NCI-H128 (cell line): ENCODE measurements at regions not wholly inside any gene's neighbourhood (a gene's known extent, or its start where the extent isn't known, plus 50 kb on each side); places are given as distances from the start of the nearest gene placed in this dataset.
"Not testable (repeated sequence)": the region's sequence is repeated elsewhere in the genome, so short reads cannot be mapped to it uniquely, and the experiment has no call there.

Experiments used
- DNase-seq: peaks from one replicate; lab custom pipeline; 2025; ENCODE audit not compliant: unreplicated experiment; lab: John Stamatoyannopoulos, UW

GRCh38 chr4:102397056-102397455 lies 51.8 kb upstream of the SLC39A8 start:
- DNase-seq = not testable (repeated sequence)

DNA sequence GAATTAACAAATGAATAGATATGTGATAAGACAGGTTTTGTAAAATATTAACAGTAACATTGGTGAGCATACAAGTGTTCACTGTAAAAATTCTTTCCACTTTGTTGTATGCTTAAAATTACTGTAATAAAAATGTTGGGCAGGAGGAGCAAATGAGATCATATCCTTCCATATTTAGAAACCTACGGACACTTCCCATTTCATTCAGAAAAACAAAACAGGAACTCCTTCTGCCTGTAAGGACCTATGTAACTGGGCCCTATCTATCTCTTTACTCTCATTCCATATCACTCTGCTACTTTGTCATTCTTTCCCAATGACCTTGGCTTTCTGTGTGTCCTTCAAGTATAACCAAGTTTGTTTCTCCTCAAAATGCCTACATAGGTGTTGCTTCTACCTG lies 53.7 kb upstream of the SLC39A8 start:
- DNase-seq = no peak

DNA sequence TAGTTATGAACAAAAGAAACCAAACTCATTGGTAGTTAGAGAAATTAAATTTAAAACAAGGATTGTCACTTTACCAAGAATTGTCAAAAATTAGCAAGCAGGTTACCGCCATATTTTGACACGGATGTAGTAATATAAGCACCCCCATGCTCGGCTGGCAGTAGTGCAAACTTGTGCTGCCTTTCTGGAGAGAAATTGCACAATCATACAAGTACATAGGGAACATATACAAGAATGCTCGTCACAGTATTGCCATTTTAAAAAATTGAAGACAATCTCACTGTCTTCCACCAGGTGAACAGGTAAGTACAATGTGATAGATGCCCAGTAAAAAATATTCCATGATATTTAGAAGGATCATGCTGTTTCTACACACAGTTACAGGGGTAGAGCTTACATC lies 55.6 kb upstream of the SLC39A8 start:
- DNase-seq = no peak

DNA sequence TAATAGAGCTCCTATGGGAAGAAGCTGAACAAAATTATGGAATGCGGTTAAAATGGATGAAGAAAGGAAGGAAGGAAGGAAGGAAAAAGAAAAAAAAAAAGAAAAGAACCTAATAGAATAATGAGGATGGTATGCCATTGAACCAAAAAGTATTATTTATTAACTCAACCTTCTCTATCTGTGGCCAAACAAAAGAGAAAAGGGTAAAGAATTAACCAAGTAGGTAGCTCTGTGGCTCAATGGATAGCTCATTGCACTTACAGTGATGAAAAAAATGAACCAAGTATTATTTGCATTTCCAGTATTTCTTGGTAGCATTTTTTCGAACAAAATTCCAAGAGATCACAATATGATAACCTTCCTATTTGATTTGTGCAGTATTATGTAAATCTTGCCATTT lies 56.9 kb upstream of the SLC39A8 start:
- DNase-seq = no peak

DNA sequence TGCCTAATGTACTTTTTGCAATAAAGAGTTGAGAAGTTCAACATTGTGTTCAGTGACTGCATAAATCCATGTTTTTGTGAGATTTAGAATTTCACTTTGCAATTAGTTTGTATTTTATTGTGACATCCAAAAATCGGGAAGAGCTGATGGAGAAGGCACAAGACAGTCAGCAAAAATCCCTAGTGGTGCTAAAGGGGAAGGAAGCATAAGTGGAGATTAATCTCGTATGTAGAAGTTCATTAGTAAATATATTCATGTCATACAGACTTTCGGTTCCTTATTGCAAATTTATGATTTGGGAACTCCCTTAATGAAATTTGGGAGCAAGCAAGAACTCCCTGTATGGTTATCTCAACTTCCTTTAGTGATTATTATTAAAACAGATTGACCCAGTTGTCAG lies 57.8 kb upstream of the SLC39A8 start:
- no peak for DNase-seq

DNA sequence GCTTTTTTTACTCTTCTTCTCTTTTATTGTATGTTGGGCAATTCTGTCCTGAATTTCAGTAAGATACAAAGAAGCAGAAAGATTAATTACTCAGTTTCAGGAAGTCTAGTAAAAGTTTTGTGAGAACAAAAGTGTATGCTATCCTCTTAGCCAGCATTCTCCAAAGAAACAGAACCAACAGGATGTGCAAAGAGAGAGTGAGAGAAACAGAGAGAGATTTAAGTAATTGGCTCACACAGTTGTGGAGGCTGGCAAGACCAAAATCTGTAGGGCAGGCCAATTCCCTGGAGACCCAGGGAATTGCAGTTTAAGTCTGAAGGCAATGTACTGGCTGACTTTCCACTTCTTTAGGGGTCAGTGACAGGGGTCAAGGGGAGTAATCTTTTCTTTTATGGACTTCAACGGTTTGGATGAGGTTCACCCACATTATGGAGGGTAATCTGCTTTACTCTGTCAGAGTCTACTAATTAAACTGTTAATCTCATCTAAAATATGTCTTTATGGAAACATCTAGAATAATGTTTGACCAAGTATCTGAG lies 59.2 kb upstream of the SLC39A8 start:
- DNase-seq = no peak

GRCh38 chr4:102405821-102406401 lies 60.6 kb upstream of the SLC39A8 start:
- DNase-seq = no peak

DNA sequence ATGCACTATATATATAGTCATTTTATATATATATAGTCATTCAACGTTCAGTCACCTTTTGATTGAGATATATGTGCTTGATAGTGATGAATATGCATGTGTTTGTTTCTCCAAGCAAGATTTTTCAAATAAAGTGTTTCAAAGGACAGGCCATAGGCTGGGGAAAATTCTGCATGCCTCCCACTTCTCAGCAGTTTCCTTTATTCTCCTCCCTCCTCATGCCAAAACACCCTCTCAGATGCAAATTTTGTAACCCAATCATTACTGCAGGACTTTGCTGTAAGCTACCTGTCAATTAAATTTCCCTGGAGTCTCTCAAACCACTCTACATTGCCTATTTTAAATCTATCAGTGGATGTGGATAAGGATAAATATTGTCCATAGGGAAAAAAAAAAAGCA lies 65.6 kb upstream of the SLC39A8 start:
- DNase-seq = not testable (repeated sequence)

DNA sequence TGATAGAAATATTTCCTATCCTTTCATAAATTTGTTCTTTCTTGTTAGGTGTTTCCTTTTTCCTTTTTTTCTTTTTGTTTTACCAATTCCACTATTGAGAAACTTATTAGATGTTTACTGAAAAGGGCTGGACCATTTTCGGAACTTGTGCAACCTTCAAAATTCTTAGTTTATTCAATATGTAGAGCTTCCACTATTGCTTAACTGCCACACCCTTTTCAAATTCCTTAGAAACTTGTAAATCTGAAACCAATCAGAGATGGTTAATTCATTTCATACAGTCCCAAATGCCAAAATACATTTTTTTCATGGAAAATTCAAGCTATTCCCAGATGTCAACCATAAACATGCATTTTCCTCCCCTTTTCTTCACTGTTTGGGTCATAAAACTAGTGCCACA lies 66.1 kb upstream of the SLC39A8 start:
- DNase-seq = no peak

DNA sequence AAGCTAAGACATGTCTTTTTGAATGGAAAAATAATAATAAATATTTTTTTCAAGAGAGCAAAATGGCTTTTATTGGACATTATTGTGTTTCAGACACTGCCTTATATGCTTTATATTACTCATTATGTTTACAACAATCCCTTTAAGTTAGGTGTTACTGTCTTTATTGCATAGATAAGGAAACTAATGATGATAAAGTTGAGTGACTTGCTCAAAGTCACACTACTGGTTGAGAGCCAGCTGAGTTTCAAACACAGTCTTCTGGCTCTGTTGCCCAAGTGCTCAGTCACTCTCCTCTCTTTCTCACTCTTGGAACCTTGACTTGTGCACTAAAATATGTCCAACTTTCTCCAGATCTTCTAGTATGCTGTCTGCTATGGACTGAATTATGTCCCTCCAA lies 71.5 kb upstream of the SLC39A8 start:
- no peak for DNase-seq

DNA sequence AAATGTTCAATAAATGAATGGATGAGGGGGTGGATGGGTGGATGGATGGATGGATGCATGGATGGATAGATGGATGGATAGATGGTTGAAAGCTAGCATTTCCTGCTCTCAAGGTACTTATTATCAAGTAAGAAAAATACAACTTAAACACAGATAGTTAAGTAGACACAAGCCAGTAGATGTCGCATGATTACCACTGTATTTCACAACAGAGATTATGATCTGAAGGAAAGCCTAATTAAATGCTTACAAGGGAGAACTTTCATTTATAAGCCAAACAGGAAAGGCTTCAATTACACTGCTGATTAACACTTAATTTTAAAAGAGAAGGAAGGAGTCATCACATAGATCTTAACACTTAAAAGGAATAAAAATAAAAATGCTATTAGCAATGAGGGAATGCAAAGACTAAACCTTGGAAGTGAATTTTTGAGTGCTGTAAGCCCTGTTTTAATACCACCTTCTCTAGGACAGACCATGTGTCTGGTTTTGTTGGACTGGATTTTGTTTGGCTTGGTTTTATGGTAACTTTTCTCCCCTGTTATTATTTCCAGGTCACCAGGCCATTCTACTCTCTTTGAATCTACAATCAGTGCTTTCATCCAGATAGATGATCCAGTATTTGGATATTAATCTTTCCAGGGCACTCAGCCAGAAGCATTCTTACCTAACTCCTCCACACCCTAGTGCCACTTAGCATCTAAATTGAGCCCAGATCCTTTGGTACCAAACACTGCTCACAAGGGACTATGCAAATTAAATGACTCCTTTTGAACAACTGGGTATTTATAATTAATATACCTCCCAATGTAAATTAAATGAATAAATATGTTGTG lies 75.5 kb upstream of the SLC39A8 start:
- no peak for DNase-seq

DNA sequence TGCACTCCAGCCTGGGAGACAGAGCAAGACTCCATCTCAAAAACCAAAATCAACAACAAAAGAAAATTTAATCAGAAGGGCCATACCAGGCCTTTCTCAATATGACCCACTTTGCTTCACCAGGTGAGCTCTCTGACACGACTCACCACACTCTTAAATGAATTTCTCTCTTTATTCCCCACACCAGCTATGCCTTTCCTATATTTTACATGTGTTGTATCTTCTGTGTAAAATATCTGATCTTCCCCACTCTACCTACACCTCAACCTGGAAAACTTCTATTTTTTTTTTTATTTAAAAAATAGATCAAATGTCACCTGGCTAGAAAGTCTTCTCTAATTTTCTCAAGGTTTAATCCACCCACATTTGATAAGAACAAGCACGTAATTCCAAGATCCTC lies 77.6 kb upstream of the SLC39A8 start:
- DNase-seq = no peak

- DNase-seq = no peak
These were observed 77.8 kb upstream of the NFKB1 start for GRCh38 chr4:102423375-102423774.

- DNase-seq = no peak
These were observed 73.7 kb upstream of the NFKB1 start for GRCh38 chr4:102427371-102427998.

GRCh38 chr4:102428122-102428521 lies 73.0 kb upstream of the NFKB1 start:
- no peak for DNase-seq

DNA sequence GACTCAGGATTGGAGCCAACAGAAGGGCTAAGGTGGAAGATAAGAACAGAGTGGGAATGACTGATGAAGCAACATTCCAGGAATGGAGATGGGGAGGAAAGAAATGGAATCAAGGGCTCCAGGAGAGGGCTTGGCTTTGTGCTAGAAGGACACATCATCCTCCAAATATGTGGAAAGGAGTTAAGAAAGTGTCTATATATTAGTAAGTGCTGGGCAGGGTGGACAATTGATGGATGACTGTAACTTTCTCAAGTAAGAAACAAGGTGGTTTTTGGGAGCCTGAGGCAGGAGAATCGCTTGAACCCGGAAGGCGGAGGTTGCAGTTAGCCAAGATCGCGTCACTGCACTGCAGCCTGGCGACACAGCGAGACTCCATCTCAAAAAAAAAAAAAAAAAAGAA lies 71.6 kb upstream of the NFKB1 start:
- DNase-seq = no peak

GRCh38 chr4:102430461-102430910 lies 70.7 kb upstream of the NFKB1 start:
- no peak for DNase-seq

GRCh38 chr4:102431608-102431961 lies 69.6 kb upstream of the NFKB1 start:
- no peak for DNase-seq

DNA sequence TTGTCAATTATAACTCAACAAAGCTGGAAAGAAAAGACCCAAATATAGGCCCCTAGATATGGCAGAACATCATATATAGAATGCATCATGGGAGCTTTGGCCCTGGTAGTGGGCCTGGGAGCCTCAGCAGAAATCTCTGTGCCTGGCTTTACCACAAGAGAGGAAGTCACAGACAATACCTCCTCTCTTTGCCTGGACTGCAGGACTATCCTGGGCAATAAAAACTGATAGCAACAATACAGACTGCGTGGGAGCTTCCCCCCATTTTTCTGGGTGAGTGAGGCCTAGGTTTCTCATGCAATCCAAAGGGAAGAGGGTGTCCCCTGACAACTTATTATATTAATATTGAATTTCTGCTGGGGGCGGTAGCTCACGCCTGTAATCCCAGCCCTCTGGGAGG lies 64.0 kb upstream of the NFKB1 start:
- DNase-seq = no peak

- no peak for DNase-seq
These were observed 62.5 kb upstream of the NFKB1 start for GRCh38 chr4:102438396-102439235.

- no peak for DNase-seq
These were observed 61.9 kb upstream of the NFKB1 start for GRCh38 chr4:102439236-102439614.
